Bronchial epithelial cell (primary cell): ENCODE measurements at regions not wholly inside any gene's neighbourhood (a gene's known extent, or its start where the extent isn't known, plus 50 kb on each side); places are given as distances from the start of the nearest gene placed in this dataset.

Experiments
- DNase-seq: peaks from one replicate; pipeline ENCODE4 v3.0.0-alpha.2; 2010; ENCODE audit warnings: low read depth
- FAIRE-seq: peaks from 2 replicates; lab custom pipeline; 2011; peaks lifted over from hg19 to GRCh38; lab: Jason Lieb, UNC
- H3K27me3 ChIP-seq: 2 replicates; pipeline ENCODE4 v1.5.1; 2011; ENCODE audit warnings: low read length; ENCODE audit not compliant: control insufficient read depth, insufficient read depth
- H3K36me3 ChIP-seq: 2 replicates; pipeline ENCODE4 v1.5.1; 2011; ENCODE audit warnings: low read length; ENCODE audit not compliant: control insufficient read depth, insufficient read depth
- H3K4me3 ChIP-seq: 2 replicates; pipeline ENCODE4 v1.5.1; 2011; ENCODE audit warnings: mild to moderate bottlenecking, low read depth, low read length, control low read depth
- CTCF ChIP-seq: IDR thresholded peaks from 2 replicates; pipeline ENCODE4 v1.5.1; 2011; ENCODE audit warnings: mild to moderate bottlenecking, moderate library complexity, low read length, control low read depth, inconsistent platforms; ENCODE audit not compliant: insufficient read depth, severe bottlenecking

- H3K36me3 ChIP-seq, result no peaks in the 10 kb centered on the region
- H3K4me3 ChIP-seq, result no peak overlapping the region
- H3K27me3 ChIP-seq, result no peaks in the 10 kb centered on the region
- no peak for FAIRE-seq
- no peak for TF ChIP-seq CTCF
- DNase-seq, result no peak
Observed at GRCh38 chrX:99353412-99353811, 1056.7 kb downstream of the PCDH19 start.

- no peak for FAIRE-seq
- no peak for DNase-seq
- Histone ChIP-seq H3K27me3 (no peaks in the 10 kb centered on the region), H3K4me3 (no peak overlapping the region), H3K36me3 (no peaks in the 10 kb centered on the region)
- no peak for TF ChIP-seq CTCF
Observed at GRCh38 chrX:99348256-99348655, 1061.8 kb downstream of the PCDH19 start.

- Histone ChIP-seq H3K4me3 (no peak overlapping the region), H3K27me3 (no peaks in the 10 kb centered on the region), H3K36me3 (no peaks in the 10 kb centered on the region)
- FAIRE-seq (no peak), DNase-seq (no peak)
- TF ChIP-seq CTCF, result no peak
Observed at GRCh38 chrX:99308302-99308701, 1101.8 kb downstream of the PCDH19 start.

- Histone ChIP-seq H3K36me3 (no peaks in the 10 kb centered on the region), H3K4me3 (no peak overlapping the region), H3K27me3 (no peaks in the 10 kb centered on the region)
- no peak for TF ChIP-seq CTCF
- DNase-seq (no peak), FAIRE-seq (no peak)
Observed at GRCh38 chrX:99305573-99305972, 1104.5 kb downstream of the PCDH19 start.

- H3K27me3 ChIP-seq, result no peaks in the 10 kb centered on the region
- DNase-seq, result peak; percentile 17
- FAIRE-seq, result no peak
Observed at GRCh38 chrX:99301990-99302389, 1108.1 kb downstream of the PCDH19 start.

More at GRCh38 chrX:99301990-99302389, 1108.1 kb downstream of the PCDH19 start:
- no peak overlapping the region for H3K4me3 ChIP-seq
- TF ChIP-seq CTCF, result peak; percentile 25
- H3K36me3 ChIP-seq, result no peaks in the 10 kb centered on the region
